Neural progenitor cell (in vitro differentiated cells): ENCODE measurements at regions not wholly inside any gene's neighbourhood (a gene's known extent, or its start where the extent isn't known, plus 50 kb on each side); places are given as distances from the start of the nearest gene placed in this dataset.
"Not testable (repeated sequence)": the region's sequence is repeated elsewhere in the genome, so short reads cannot be mapped to it uniquely, and the experiment has no call there.

Experiments
- EZH2phosphoT487 ChIP-seq: fragments of 200-600 bp; sonication (generic); IDR thresholded peaks from 2 replicates; pipeline ENCODE4 v1.6.1; 2017; ENCODE audit warnings: antibody characterized with exemption
- TF ChIP-seq, protein P1 (sequence below): fragments of 200-600 bp; sonication (generic); IDR thresholded peaks from 2 replicates; pipeline ENCODE4 v1.5.1; 2017; ENCODE audit warnings: antibody characterized with exemption, mild to moderate bottlenecking

DNA sequence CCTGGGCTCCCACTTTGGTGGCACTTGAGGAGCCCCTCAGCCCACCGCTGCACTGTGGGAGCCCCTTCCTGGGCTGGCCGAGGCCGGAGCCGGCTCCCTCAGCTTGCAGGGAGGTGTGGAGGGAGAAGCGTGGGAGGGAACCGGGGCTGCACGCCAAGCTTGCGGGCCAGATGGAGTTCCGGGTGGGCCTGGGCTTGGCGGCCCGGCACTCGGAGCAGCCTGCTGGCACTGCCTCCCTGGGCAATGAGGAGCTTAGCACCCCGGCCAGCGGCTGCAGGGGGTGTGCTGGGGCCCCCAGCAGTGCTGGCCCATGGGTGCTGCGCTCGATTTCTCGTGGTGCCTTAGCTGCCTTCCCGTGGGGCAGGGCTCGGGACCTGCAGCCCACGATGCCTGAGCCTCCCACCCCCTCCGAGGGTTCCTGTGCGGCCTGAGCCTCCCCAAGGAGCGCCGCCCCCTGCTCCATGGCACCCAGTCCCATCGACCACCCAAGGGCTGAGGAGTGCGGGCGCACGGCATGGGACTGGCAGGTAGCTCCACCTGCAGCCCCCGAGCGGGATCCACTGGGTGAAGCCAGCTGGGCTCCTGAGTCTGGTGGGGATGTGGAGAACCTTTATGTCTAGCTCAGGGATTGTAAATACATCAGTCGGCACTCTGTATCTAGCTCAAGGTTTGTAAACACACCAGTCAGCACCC lies 1068.5 kb downstream of the ROBO2 start:
- TF ChIP-seq, protein P1, sequence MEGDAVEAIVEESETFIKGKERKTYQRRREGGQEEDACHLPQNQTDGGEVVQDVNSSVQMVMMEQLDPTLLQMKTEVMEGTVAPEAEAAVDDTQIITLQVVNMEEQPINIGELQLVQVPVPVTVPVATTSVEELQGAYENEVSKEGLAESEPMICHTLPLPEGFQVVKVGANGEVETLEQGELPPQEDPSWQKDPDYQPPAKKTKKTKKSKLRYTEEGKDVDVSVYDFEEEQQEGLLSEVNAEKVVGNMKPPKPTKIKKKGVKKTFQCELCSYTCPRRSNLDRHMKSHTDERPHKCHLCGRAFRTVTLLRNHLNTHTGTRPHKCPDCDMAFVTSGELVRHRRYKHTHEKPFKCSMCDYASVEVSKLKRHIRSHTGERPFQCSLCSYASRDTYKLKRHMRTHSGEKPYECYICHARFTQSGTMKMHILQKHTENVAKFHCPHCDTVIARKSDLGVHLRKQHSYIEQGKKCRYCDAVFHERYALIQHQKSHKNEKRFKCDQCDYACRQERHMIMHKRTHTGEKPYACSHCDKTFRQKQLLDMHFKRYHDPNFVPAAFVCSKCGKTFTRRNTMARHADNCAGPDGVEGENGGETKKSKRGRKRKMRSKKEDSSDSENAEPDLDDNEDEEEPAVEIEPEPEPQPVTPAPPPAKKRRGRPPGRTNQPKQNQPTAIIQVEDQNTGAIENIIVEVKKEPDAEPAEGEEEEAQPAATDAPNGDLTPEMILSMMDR, result not testable (repeated sequence)
- not testable (repeated sequence) for TF ChIP-seq EZH2phosphoT487
